ENCODE measurements at regions not wholly inside any gene's neighbourhood (a gene's known extent, or its start where the extent isn't known, plus 50 kb on each side); places are given as distances from the start of the nearest gene placed in this dataset.
"Not testable (repeated sequence)": the region's sequence is repeated elsewhere in the genome, so short reads cannot be mapped to it uniquely, and the experiment has no call there.

DNA sequence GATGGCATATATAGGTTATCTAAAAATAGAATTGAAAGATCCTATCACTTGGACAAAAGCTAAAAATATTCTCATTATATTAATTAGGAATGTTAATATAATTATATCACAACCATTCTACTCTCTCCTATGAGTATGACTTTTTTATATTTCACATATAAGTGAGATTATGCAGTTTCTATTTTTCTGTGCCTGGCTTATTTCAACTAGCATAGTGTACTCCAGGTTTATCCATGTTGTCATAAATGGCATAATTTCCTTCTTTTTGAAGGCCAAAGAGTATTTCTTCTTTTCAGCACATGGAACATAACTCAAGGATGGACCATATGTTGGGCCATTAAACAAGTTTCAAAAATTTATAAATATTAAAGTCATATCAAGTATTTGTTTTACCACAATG lies 421.2 kb upstream of the CTSO start:
- TF ChIP-seq, protein P1, sequence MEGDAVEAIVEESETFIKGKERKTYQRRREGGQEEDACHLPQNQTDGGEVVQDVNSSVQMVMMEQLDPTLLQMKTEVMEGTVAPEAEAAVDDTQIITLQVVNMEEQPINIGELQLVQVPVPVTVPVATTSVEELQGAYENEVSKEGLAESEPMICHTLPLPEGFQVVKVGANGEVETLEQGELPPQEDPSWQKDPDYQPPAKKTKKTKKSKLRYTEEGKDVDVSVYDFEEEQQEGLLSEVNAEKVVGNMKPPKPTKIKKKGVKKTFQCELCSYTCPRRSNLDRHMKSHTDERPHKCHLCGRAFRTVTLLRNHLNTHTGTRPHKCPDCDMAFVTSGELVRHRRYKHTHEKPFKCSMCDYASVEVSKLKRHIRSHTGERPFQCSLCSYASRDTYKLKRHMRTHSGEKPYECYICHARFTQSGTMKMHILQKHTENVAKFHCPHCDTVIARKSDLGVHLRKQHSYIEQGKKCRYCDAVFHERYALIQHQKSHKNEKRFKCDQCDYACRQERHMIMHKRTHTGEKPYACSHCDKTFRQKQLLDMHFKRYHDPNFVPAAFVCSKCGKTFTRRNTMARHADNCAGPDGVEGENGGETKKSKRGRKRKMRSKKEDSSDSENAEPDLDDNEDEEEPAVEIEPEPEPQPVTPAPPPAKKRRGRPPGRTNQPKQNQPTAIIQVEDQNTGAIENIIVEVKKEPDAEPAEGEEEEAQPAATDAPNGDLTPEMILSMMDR (conservative IDR thresholded peaks at IDR 0.05) = no peak
- no peak for TF ChIP-seq ZFX (IDR thresholded peaks at IDR 0.05)

DNA sequence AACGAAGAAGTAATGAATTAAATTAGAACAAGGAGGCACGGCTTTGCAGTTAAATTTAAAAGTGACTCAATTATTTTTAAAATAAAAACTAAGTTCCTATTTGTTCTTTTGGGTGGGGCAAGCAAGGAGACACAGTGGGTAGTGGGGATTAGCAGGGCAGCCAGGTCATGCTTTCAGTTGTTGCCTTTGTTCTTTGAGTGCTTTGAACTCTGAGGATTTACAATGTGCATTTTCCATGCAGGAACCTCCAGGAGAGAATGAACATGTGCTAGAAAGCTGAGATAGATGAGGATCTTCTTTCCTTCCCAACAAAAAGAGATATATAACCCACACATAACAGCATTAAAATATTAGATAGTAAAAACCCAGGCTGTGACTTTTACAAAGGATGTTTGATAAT lies 420.4 kb upstream of the CTSO start:
- TF ChIP-seq, protein P1 (conservative IDR thresholded peaks at IDR 0.05) = no peak
- no peak for TF ChIP-seq ZFX (IDR thresholded peaks at IDR 0.05)

More for the DNA sequence above, 421.2 kb upstream of the CTSO start:
- no peak overlapping the region for H3K27ac ChIP-seq

DNA sequence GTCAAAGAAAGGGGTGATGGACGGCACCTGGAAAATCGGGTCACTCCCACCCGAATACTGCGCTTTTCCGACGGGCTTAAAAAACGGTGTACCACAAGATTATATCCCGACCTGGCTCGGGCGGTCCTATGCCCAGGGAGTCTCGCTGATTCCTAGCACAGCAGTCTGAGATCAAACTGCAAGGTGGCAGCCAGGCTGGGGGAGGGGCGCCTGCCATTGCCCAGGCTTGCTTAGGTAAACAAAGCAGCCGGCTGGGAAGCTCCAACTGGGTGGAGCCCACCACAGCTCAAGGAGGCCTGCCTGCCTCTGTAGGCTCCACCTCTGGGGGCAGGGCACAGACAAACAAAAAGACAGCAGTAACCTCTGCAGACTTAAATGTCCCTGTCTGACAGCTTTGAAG lies 413.8 kb upstream of the CTSO start:
- H3K27ac ChIP-seq = not testable (repeated sequence)

More for the DNA sequence above, 420.4 kb upstream of the CTSO start:
- H3K27ac ChIP-seq = no peak overlapping the region

DNA sequence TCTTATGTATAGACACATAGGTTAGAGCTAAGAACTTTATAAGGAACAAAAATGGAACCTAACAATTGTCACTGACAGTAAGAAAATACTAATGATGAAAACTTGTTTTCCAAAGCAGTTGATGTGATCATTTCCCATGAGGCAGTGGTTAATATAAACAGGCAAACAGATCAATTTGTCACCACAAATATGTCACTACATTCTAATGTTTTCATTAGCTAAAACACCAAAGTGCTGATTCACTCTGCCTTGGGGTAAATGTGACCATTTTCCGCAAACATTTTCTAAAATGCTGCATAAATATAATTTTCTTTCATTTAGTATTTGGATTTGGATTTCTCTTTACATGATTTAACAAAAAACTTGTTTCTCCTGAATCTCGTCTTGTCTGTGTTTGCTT lies 408.9 kb upstream of the CTSO start:
- TF ChIP-seq ZFX (IDR thresholded peaks at IDR 0.05) = no peak
- TF ChIP-seq, protein P1 (conservative IDR thresholded peaks at IDR 0.05) = no peak
- no peak overlapping the region for H3K27ac ChIP-seq

DNA sequence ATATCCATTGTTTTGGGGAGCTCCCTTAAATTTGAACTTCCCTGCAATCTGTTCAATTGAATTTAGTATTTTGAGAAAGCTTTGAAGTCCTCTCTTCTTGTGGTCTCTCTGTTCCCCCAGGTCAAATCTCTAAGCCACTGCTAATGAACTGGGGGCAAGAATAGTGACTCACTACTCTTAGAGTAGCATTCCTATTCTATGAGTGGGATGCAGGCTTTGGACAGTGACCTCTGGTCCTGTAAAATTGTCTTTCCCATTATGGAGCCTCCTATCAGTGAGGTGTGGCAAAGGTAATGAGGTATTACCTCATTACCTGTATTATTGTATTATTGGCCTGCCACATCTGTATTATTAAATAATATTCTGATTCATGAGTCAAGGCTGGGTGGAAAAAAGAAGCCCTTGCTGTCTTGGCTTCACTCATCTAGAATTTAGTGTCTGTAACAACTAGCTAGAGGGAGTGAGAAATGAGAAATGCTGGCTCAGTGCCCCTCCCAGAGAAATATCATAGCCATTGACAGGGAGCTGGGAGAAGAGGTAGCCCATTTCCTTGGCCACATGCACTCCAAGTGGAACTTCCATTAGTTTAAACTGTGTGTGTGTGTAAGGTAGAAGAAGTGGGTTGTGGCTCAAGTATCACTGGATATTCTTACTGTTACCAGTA lies 393.9 kb upstream of the CTSO start:
- H3K27ac ChIP-seq = no peak overlapping the region
- no peak for TF ChIP-seq ZFX (IDR thresholded peaks at IDR 0.05)

DNA sequence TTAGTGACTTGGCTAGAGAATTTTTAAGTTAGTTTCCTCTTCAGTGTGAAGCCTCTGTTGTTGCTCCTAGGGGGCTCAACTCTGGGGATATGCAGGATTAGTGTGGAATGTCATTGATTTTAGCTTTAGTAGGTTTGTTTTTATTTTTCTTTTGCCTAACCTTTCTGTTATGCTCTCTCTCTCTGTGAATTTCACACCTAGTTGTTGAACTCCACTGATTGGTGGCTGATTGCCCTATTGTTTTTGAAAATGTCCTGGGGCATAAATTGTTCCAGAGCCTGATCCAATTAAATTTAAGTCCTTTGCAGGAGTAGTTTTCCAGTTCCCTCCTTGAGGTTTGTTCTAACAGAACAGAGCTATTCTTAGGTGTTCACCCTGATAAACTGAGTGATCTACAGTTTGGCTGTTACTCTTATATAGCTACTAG lies 393.3 kb upstream of the CTSO start:
- TF ChIP-seq, protein P1 (conservative IDR thresholded peaks at IDR 0.05) = no peak
- TF ChIP-seq ZFX (IDR thresholded peaks at IDR 0.05) = no peak
- no peak overlapping the region for H3K27ac ChIP-seq

DNA sequence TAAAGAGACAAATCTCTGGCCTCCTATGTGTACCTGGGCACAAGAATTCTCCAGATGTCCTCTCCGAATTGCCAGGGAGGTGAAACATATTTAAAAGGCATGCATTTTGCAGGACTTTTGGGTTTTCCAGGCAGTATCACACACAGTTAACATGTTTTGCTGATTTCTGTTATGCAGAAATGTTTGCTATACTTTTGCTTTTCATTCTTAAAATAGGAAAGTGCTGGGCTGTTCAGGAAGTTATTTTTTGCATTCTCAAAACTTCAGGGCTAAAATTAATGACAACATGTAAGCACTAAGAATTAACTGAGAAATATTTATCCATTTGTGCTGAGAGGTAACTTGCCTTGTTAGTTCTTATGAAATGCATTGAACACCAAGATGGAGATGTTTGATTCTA lies 390.7 kb upstream of the CTSO start:
- TF ChIP-seq, protein P1 (conservative IDR thresholded peaks at IDR 0.05) = no peak
- TF ChIP-seq ZFX (IDR thresholded peaks at IDR 0.05) = no peak
- H3K27ac ChIP-seq = no peak overlapping the region

DNA sequence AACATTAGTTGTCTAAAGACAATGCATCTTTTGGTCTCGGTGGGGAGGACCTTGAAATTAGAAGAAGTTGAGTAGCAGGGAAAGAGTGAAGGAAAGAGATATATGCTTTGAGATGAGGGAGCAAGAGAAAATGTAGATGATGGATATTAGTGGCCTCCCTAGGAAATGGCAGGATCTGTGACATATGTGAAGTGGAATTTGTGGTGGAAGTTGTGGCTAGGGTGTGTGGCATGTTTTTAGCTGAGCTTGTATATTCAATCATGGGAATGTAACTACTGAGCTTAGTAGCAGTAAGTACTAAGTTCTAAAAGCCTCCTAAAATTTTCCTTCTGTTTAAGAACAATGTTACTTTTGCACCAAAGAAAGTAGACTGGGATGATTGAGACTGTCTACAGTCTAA lies 382.8 kb upstream of the CTSO start:
- TF ChIP-seq, protein P1 (conservative IDR thresholded peaks at IDR 0.05) = no peak
- TF ChIP-seq ZFX (IDR thresholded peaks at IDR 0.05) = no peak
- no peak overlapping the region for H3K27ac ChIP-seq
